HG03103 (cell line): ENCODE measurements at regions not wholly inside any gene's neighbourhood (a gene's known extent, or its start where the extent isn't known, plus 50 kb on each side); places are given as distances from the start of the nearest gene placed in this dataset.

Source experiments
- ATAC-seq: cut with Tn5 transposase; IDR thresholded peaks from one replicate; pipeline ENCODE4 v1.9.1; 2021; ENCODE audit warnings: low read depth; ENCODE audit not compliant: unreplicated experiment

DNA sequence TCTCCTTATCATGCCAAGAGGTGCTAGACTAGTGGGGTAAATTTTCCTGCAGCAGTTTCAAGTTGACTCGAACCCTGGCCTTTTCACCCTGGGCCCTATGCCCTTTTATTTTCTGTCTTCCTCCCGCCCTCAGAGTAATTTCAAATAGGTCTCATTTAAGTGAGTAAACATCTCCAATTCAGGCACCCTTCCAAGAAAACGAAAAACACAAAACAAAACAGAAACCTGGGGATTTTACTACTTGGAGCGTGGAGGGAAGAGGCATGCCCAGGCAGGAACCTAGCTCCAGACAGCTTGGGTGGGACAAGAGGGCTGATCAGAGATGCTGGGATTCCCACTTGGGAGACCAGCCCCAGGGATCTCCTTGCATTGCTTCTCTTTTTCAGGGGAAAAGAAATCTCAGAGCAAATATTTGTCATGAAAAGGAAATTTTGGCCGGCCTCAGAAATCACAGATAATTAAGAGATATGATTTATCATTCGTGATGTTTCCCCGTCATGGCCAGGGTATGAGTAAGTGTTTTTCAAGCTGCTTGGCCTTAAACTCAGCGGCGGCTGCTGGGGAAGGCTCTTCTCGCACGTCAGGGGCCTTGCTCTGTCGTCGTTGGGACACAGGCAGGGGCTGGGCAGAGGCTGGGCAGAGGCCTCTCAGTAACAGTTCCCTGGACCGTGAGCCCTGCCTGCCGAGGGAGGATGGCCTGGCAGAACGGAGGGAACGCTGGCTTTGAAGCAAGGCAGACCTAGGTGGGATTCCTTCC is 248.6 kb upstream of the KLF4 start:
- ATAC-seq = no peak

DNA sequence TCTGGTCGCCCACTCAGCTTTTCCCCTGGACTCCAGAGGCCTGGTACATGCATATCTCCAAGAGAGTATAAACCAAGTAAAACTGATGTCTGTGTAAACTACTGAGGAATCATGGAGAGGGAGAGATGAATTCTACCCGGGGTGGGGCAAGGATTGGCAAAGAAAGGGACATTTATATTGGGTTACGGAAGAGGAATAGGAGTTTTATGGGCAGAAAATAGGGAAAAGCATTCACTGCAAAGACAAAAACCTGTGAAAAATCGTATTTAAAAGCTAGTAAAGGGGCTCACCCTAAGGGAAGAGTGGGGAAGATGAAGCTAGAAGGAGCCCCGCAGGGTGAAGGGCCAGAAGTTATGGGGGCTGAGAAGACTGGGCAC is 248.0 kb upstream of the KLF4 start:
- ATAC-seq = no peak

DNA sequence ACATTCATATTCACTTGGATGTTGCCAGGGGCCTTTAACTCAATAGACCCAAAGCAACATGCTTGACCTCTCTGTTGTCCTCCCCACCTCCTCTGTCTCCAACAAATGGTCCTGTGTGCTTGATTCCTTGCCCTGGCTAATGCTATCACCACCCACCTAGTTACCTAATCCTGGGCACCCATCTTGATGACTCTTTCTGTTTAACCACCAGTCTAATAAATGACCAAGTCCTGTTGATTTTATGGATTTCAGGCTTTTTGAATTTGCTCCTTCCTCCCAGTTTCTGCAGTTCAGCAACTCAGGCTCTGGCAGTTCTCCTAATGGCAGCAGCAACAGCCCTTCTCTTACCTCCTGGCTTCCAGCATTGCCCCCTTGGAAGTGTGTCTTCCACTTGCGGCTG is 246.3 kb upstream of the KLF4 start:
- no peak for ATAC-seq

DNA sequence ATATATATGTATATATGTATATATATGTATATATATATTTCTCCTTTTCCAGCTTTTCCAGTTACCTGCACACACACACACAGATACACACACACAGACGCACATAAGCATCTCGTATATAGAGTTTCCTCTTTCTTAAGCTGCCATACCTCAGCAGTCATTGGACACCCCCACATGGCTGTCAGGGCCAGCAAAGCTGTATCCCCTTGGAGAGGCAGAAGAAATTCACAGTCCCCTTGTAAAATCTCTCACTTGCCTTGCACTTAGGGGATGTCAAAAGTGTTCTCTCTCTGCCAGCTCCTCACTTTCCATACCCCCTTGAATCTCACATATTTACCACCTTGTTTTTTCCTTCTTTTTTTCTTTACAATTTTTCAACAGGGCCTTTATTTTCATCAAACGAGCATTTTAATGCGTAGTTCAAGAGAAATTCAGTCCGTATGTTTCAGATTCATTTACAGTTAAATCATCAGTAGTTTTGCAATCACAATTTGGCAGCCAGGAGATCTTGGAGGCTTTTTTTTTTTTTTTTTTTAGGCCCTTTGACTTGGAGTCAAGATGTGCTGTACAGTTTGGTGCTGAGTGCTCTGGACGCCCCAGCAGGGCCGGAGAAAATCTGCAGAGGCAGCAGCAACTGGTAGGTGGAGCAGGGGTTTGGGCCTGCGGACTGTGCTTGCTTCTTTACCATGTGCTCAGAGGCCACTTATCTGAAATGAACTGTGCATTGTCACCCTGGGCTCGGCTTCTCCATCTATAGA is 244.9 kb upstream of the KLF4 start:
- no peak for ATAC-seq

DNA sequence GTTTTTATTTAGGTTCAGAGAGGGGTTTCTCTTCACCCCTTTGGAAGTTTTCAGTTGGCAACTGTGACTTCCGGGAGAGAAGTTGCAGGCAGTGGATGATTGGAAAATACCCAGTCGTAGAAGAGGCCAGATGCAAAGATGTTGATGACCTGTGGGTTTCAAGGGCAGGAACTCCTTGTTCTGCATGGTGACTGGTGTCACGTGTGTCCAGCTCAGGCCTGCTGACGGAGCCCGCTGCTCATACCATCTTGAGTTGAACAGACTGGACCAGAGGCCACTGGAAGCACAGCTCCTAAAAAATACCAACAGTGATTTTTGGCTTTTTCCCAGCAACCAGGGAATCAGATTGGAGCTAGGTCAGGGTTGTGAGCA is 243.9 kb upstream of the KLF4 start:
- ATAC-seq = no peak

DNA sequence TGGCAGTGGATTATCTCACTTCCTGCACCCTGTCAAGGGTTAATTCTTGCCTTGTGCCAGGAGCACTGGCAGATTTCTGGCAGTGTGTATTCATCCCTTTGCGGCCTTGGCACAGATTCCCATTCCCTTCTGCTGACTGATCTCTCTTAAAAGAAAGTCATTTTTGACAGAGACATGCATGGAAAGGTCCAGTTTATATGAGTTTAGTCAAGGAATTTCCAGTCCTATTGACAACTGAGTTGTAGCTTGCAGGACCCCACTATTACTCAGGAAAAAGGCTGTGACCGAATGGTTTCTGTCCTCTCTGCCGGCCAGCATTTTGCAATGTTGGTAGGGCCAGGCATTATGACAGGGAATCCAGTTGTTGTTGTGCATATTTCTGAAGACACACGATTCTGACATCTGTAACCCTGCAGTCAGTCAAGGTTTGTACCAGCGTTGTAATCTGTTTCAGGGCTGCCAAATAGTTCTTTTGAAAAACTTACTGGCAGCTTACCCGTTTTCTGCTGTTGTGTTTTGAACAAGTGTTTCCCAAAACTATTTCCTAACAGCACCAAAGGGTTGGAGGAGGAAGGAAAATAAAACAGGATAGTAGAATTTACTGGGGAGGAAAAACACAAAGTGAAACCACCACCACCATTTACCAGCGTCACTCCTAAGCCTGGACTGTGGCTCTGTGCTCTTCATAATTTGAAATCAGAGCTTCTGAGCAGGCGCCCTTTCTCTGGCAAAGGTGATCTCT is 243.4 kb upstream of the KLF4 start:
- no peak for ATAC-seq

DNA sequence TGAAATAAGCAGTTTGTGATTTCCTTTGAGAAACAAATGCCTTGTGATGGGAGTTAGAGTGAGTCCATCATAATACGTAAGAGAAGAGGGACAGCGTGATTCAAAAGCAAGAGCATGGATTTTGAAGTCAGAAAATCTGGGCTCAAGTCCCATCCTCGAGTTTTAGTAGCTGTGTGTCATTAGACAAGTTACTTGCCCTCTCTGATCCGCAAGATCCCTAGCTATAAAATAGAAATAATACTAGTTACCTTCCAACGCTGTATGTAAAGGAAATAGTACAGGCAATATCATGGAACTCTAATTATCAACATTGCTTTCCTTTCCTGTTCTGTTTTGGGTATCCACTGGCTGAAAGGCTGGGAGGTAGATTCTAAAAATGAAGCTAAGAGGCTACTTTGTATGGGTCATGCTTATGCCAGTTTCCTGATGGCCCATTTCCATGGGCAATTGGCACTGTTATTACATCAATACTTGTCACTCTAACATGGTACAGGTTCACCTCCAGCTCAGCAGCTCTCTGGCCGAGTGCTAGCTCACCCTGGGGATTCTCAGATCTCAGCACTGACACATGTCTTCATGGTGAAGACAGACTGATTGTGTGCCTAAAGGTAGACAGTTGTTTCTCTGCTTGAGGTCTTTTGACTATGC is 241.7 kb upstream of the KLF4 start:
- ATAC-seq = no peak

DNA sequence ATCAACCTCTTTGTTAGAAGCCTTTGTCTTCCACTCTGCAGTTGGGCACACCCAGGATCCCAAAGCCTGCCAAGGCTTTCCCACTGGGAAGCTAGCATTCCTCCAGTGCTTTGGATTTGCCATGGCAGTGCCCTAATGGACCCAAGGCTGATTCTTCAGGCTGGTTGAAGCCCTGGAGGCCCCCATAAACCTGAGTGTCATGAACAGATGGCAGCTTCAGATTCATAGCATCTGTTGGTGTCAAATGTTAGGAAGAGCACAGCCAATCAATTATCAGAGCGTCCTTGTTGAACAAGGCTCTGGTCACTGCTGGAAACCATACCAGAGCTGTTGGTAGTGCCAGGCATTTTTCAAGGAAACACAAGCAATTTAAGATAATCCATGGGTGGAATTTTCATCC is 241.1 kb upstream of the KLF4 start:
- ATAC-seq = no peak

DNA sequence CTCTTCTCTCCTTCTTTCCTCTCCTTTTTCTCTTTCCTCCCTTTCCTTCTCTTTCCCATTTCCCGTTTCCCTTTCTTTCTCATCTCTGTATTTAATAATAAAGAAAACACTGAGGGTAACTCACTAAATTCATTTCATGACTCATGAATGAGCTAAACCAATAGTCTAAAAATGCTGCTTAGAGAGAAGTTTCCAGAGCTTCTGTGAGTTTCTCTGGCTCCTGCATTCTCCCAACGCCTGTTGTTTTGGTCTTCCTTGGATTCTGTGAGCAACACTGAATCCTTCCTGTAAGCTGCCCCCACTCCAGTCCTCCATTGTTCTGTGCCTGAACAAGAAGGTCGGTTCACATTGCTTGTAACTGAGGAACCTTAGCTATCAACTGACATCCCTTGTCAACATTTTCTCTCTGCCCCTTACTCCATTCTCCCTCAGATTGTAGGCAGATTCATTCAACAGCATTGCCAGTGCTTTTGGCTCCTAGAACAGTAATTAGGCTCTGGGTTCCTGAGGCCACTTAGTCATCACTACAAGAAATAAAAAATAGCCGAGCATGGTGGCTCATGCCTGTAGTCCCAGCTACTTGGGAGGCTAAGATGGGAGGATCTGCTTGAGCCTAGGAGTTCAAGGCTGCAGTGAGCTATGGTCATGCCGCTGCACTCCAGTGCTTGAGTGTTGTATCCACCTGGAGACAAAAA is 237.7 kb upstream of the KLF4 start:
- ATAC-seq = no peak

DNA sequence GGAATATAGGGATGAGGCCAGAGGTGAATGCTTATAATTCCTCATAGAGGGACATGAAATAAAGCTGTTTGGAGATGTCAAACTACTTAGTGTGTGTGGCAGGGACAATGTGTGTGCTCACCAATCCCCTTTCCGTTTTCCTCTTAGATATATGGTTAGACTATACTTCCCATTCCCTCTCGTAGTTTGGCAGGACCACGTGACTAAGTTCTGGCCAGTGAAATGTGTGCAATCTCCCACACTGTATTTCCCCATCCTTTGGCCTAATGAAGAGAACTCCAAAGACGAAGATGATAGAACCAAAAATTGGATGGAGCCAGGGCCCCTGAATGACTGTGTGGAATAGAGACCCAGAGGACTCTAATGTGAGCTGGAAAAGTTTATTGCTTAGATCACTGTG is 233.4 kb upstream of the KLF4 start:
- no peak for ATAC-seq

DNA sequence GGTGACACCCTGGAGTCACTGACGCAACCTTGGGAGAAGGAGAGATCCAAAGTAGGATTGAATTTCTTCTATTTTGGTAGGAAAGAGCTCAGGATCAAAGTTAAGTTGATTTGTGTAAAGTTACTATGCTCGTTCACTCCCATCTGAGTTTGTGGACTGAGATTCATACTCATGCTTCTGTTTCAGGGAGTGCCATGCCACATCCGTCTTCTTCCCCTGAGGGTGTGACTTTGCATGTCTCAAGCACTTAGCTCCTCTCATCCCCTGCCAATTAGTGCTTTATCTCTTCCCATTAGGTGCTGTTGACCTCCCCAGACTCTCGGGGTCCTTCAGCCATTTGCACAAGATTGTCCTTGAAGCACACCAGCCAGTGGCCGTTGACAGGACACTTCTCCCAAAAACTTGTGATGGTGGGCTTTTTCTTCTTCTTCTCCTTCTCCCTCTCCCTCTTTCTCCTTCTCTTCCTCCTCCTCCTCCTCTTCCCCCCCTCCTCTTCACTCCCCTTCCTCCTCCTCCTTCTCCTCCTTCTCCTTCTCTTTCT is 232.2 kb upstream of the KLF4 start:
- no peak for ATAC-seq

DNA sequence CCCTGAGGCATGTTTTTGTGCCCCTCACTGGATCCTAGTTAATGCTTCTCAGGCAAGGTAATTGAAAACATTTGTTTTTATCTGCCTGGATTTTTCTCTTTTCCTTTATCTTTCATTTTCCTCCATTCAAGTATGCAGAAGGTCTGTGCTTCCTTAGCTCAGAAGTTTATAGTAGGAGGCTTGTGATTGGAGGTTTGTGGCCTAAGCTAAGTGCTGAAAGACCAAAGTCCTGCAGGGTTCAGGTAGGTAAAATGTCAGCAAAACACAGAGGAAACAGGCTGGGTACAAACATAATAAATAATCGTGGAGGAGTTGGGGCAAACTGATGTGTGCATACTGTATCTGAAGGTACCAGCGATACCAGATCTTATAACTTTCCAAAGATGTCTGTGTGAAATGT is 230.9 kb upstream of the KLF4 start:
- no peak for ATAC-seq

DNA sequence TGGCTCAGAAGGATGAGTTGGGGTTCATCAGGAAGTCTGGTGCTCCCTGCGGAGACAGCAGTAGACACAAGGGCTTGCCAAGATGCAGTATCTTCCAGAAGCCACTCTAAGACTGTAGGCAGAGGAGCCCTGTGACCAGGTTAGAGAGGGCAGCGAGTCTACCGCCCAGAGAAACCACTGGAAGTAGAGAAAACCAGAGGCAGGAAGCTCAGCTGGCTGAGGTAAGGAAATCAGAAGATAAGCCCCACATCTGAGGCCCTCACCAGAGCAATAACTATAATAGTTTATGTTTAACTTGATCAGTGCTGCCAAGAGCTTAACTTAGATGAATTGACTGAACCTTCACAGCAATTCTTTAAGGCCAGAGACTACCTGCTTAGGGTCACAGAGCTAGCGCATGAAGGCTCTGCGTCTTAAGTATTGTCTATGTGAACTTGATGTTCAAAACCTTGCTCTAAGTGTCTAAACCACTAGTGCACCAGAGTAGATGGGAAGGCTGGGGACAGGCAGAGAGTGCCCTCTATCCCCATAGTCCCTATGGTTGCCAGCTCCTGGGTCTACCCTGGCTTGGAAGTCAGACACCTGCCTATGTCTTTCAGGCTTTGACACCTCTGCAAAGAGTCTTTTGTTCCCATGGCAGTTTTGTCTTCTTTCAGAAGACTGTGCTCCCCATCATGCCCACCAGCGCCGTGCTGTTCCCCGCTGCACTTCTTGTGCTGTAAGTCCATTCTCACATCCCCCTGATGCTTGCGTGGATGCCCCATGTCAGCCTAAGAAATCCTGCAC is 228.2 kb upstream of the KLF4 start:
- ATAC-seq = no peak

DNA sequence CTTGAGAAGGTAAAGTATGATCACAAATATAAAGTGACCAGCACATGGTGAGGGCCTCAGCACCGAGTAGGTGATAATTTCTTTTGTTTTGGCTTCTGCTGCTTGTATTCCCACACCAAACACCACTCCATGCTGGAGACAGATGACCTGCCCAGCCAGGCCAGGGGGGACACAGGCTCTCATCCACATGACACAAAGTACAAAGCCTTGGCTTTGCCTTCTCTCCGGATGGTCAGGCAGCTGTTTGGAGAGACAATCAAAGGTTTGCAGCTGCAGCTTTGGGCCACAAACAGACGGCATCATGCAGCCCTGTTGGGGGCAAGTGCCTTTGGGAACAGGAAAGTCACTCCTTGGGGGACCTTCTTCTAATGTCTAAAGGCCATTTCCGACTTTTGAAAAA is 226.2 kb upstream of the KLF4 start:
- ATAC-seq = no peak

DNA sequence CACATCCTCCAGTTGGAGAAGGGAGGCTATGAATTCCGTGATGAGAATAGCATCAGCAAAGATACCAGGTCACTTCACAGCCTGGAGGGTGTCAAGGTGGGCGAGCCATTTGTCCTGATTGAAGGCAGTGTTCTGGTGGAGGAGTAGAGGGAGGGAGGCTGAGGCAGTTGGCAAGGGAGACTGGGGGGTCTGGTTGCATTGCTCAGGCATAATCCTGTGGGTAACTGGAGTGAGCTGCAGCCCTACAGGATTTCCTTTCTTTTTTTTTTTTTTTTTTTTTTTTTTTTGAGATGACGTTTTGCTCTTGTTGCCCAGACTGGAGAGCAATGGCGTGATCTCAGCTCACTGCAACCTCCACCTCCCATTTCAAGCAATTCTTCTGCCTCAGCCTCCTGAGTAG is 223.9 kb upstream of the KLF4 start:
- ATAC-seq = no peak

DNA sequence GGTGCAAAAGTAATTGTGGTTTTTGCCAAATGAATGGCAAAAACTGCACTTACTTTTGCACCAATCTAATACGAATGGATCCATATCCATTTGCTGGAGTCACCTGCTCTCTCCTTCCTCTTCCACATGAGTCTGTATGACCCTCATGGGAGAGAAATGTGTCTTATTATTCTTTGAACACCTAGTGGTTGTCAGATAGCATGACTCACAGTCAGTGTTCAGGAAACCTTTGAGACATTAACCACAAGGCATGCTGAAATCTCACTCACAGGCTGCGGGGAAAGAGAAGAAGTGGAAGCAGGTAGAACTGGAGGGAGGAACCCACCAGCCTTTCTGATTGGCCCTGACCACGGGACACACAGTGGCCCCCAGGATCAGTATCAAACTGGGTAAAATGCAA is 222.8 kb upstream of the KLF4 start:
- ATAC-seq = no peak

DNA sequence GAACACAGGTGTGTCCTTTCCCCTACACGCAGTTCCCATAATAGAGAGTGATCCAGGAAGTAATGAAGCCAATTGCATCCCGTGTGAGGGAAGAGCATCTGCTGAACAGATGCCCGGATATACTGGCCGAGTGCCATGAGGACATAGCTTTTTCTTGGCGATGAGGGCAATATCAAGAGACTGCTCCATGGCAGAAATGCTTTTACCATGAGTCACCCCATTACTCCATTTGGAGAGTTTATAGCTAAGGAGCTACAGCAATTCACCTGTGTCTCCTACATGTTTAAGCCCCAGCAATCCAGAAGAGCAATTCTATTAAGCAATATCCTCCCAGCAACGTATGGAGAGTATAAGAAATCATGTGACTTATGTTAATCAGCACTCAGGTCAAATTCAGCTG is 222.0 kb upstream of the KLF4 start:
- ATAC-seq = no peak

DNA sequence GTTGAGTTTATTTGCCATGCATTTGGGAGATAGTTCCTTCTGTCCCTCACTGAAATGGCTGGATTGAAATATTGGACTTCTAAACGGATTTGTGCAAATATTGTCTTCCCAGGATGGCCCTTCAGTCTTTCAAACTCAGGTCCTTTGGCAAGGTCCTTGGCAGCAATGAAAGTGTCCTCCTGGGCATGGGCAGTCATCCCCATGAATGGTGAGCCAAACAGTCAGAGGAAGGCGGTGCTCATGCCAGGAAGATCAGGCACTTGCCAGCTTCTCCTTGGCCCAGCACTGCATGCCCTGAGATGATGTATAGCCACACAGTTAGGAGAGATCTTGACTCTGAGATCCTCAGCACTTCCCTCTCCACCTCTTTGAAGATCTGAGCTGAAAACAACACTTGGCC is 221.4 kb upstream of the KLF4 start:
- no peak for ATAC-seq

DNA sequence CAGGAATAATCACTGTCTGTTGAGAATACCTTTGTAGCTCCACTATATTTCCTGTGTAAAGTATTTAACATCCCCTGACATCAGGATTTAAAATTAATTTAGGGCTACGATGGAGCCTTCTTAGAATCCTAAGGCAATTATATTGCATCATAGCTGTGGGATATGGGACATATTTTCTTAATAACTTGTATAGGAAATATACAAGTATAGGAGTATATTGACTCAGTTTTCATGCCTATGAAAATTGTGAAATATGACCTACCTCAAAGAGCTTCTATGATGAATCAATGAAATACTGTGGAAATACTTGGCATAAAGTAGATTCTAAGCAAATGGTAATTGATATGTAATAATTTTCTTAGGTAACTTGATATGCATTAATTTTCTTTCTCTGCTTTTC is 221.0 kb upstream of the KLF4 start:
- ATAC-seq = no peak

DNA sequence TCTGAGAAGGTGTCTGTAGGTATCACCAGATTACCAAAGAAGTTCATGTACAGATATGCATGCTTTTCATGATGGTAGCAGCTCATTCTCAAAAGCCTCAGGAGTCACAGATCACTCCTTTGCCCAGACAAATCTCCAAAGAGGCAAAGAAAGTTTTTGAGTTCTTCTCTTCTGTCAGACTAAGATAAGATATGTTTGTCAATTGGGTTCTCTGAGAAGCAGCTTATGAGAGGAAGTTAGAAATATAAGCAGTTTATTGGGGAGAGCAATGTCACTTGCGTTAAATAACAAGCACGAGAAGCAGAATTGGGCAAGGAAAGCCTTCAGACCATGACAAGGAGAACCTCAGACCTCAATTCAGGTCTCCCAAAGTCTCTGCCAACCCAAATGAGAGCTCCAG is 219.2 kb upstream of the KLF4 start:
- ATAC-seq = no peak
